ENCODE measurements at regions not wholly inside any gene's neighbourhood (a gene's known extent, or its start where the extent isn't known, plus 50 kb on each side); places are given as distances from the start of the nearest gene placed in this dataset.

GRCh38 chr17:79235808-79236207 is 161.2 kb downstream of the ENGASE start:
- Histone ChIP-seq H2BK12ac (ENCODE audit: insufficient read length, low read depth, low read length) (no peak overlapping the region), H3K18ac (ENCODE audit: insufficient read length, low read depth, low read length) (no peak overlapping the region), H3K14ac (ENCODE audit: insufficient read depth, low read length) (no peak overlapping the region), H3K4me1 (ENCODE audit: insufficient read depth, low read length) (no peaks in the 10 kb centered on the region), H2BK20ac (ENCODE audit: low read depth, low read length, poor library complexity, severe bottlenecking) (no peak overlapping the region), H3K4ac (ENCODE audit: low read depth, low read length) (no peak overlapping the region), H3K56ac (ENCODE audit: insufficient read length, low read depth, low read length) (no peak overlapping the region), H3K79me2 (ENCODE audit: insufficient read depth, low read length) (no peaks in the 10 kb centered on the region), H2AFZ (ENCODE audit: low read length) (no peak overlapping the region), H2BK5ac (ENCODE audit: insufficient read length, low read length) (no peak overlapping the region), H4K8ac (replicated peaks; ENCODE audit: insufficient read length, low read depth, low read length) (no peak overlapping the region), H2BK120ac (ENCODE audit: low read depth, low read length, poor library complexity, severe bottlenecking) (no peak overlapping the region), H3K23ac (ENCODE audit: insufficient read length, low read depth, low read length) (no peak overlapping the region), H3T11ph (ENCODE audit: low read length) (no peak overlapping the region), H2AK5ac (ENCODE audit: insufficient read length, low read length) (no peak overlapping the region), H4K20me1 (ENCODE audit: control insufficient read depth, insufficient read depth, insufficient read length) (no peaks in the 10 kb centered on the region), H3K4me2 (ENCODE audit: insufficient read depth, insufficient read length, low read length) (no peak overlapping the region), H4K91ac (ENCODE audit: insufficient read length, low read depth, low read length) (no peak overlapping the region), H4K5ac (ENCODE audit: insufficient read length, low read depth, low read length) (no peak overlapping the region), H3K23me2 (ENCODE audit: insufficient read length, low read depth, low read length, poor library complexity, severe bottlenecking) (no peaks in the 10 kb centered on the region), H3K27me3 (ENCODE audit: insufficient read depth, low read length) (no peaks in the 10 kb centered on the region; the same call in 1 of the 2 replicates), H3K9ac (ENCODE audit: extremely low read depth, insufficient read length, low read length) (no peak overlapping the region), H3K27ac (ENCODE audit: insufficient read length, low read depth, low read length) (no peak overlapping the region), H3K9me3 (ENCODE audit: control insufficient read depth, low read depth, low read length) (no peaks in the 10 kb centered on the region), H2BK15ac (ENCODE audit: low read depth, low read length) (no peak overlapping the region), H3K79me1 (ENCODE audit: insufficient read depth, low read depth, low read length, poor library complexity, severe bottlenecking) (no peaks in the 10 kb centered on the region)
- WGBS (ENCODE audit: extremely low coverage, insufficient read length, low lambda C conversion rate), result no CpG with 5 or more reads among the region's 10 CpGs
- no peak for DNase-seq
- peaks cover 0 to 4% of the 10 kb centered on the region in 2 experiments; a peak in 1 of 4 replicates for H3K4me1 Mint-ChIP-seq
- peaks cover 12% of the 10 kb centered on the region for H3K27me3 Mint-ChIP-seq (ENCODE audit: low read depth)
- H3K9me3 Mint-ChIP-seq, result no peaks in the 10 kb centered on the region; a peak in 1 of 5 replicates
- no peak for TF ChIP-seq CTCF (conservative IDR thresholded peaks at IDR 0.05)
- no peak overlapping the region for H3K27ac Mint-ChIP-seq
- H3K4me3 Mint-ChIP-seq, result no peak overlapping the region
- no peaks in the 10 kb centered on the region for H3K36me3 Mint-ChIP-seq (ENCODE audit: insufficient read depth in 1 of 3, low read depth in 3 of 3)

Data from H9 (cell line).